Tibial nerve (tissue), 4 donors: ENCODE measurements at regions not wholly inside any gene's neighbourhood (a gene's known extent, or its start where the extent isn't known, plus 50 kb on each side); places are given as distances from the start of the nearest gene placed in this dataset.

Experiments used
- DNase-seq, 2 donors: peaks; one replicate each; pipeline ENCODE4 v3.0.0-alpha.2; 2019; ENCODE audit warnings: low spot score in 2 of 2
- H3K27ac ChIP-seq, 4 donors: fragments of 200-600 bp; sonication (generic) in 3 of 4; one replicate each; pipeline ENCODE4 v1.5.1; 2017 to 2019; ENCODE audit warnings: mild to moderate bottlenecking in 1 of 4
- H3K27me3 ChIP-seq, 2 donors: fragments of 200-600 bp; sonication (generic) in 1 of 2; one replicate each; pipeline versions ENCODE4 v1.5.1 to v1.6.0; 2017 to 2019
- H3K36me3 ChIP-seq, 3 donors: fragments of 200-600 bp; sonication (generic); one replicate each; pipeline ENCODE4 v1.5.1; 2018 to 2019
- H3K4me1 ChIP-seq, 4 donors: fragments of 200-600 bp; sonication (generic) in 3 of 4; one replicate each; pipeline ENCODE4 v1.5.1; 2017 to 2019
- H3K4me3 ChIP-seq, 4 donors: fragments of 200-600 bp; sonication (generic) in 3 of 4; one replicate each; pipeline ENCODE4 v1.5.1; 2017 to 2019; ENCODE audit warnings: mild to moderate bottlenecking in 1 of 4, moderate library complexity in 1 of 4
- H3K9me3 ChIP-seq, 4 donors: fragments of 200-600 bp; sonication (generic) in 3 of 4; one replicate each; pipeline ENCODE4 v1.5.1; 2017 to 2019
- EP300 ChIP-seq, 2 donors: sonication (generic); formaldehyde crosslinking; IDR thresholded peaks; one replicate each; pipeline ENCODE4 v1.6.1; 2017; ENCODE audit warnings: antibody characterized with exemption in 2 of 2, mild to moderate bottlenecking in 1 of 2
- POLR2A ChIP-seq, 2 donors: fragments of 450-650 bp; IDR thresholded peaks; one replicate each; pipeline ENCODE4 v1.6.1; 2017; ENCODE audit warnings: antibody characterized with exemption in 2 of 2, mild to moderate bottlenecking in 2 of 2, moderate library complexity in 2 of 2
- WGBS, 2 donors: methylation state at CpG; one replicate each; pipeline ENCODE4 v1.1.5; 2018; 5-methylcytosine and 5-hydroxymethylcytosine counted together
- TF ChIP-seq, protein P1 (sequence below), 5 experiments: fragments of 200-600 bp in 3 of 5; fragments of 450-650 bp in 2 of 5; sonication (generic) in 3 of 5; IDR thresholded peaks; one replicate each; pipeline ENCODE4 v1.5.1; 2016 to 2019; ENCODE audit warnings: antibody characterized with exemption in 5 of 5, mild to moderate bottlenecking in 3 of 5, moderate library complexity in 2 of 5

- Histone ChIP-seq H3K4me1 (no peaks in the 10 kb centered on the region), H3K27ac (no peak overlapping the region), H3K9me3 (no peaks in the 10 kb centered on the region), H3K4me3 (no peak overlapping the region), H3K36me3 (no peaks in the 10 kb centered on the region), H3K27me3 (no peaks in the 10 kb centered on the region)
- WGBS, 2 donors, result 48 to 59% methylated on average over 3 of the region's 3 CpGs
- TF ChIP-seq POLR2A (IDR thresholded peaks at IDR 0.05) (no peak), EP300 (IDR thresholded peaks at IDR 0.05) (no peak)
- TF ChIP-seq, protein P1, sequence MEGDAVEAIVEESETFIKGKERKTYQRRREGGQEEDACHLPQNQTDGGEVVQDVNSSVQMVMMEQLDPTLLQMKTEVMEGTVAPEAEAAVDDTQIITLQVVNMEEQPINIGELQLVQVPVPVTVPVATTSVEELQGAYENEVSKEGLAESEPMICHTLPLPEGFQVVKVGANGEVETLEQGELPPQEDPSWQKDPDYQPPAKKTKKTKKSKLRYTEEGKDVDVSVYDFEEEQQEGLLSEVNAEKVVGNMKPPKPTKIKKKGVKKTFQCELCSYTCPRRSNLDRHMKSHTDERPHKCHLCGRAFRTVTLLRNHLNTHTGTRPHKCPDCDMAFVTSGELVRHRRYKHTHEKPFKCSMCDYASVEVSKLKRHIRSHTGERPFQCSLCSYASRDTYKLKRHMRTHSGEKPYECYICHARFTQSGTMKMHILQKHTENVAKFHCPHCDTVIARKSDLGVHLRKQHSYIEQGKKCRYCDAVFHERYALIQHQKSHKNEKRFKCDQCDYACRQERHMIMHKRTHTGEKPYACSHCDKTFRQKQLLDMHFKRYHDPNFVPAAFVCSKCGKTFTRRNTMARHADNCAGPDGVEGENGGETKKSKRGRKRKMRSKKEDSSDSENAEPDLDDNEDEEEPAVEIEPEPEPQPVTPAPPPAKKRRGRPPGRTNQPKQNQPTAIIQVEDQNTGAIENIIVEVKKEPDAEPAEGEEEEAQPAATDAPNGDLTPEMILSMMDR (IDR thresholded peaks at IDR 0.05), result no peak
- no peak for DNase-seq
Observed at GRCh38 chr6:51432481-51432880, 613.8 kb downstream of the TFAP2B start.

- 72 to 80% methylated on average over 3 of the region's 3 CpGs for WGBS, 2 donors
- no peaks in the 10 kb centered on the region for H3K27me3 ChIP-seq
- TF ChIP-seq POLR2A (IDR thresholded peaks at IDR 0.05), result no peak
- TF ChIP-seq, protein P1 (IDR thresholded peaks at IDR 0.05), result no peak
- no peak for TF ChIP-seq EP300 (IDR thresholded peaks at IDR 0.05)
Observed at GRCh38 chr6:51450248-51450957, 631.7 kb downstream of the TFAP2B start.

DNA sequence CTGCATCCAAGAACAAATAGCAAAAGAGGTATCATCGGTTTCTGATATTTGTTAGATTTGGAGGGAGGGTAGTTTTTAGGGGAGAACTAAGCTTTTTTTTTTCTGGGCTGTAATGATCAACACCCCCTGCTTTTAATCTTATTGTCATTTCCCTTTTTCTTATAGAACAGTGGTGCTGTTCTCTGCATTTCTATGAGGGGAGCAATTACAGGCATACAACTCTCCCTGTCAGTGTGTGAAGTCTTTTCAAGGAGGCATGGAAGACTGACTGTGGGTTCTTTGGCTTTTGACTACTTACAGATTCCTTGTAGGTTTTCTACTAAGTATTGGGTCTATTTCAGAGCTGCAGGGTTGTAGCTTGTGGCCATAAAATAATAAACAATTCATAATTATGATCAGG is 632.3 kb downstream of the TFAP2B start:
- Histone ChIP-seq H3K27me3 (no peaks in the 10 kb centered on the region), H3K4me3 (no peak overlapping the region), H3K36me3 (no peaks in the 10 kb centered on the region), H3K4me1 (no peaks in the 10 kb centered on the region), H3K27ac (no peak overlapping the region), H3K9me3 (no peaks in the 10 kb centered on the region)
- DNase-seq, result no peak
- no peak for TF ChIP-seq POLR2A (IDR thresholded peaks at IDR 0.05)
- TF ChIP-seq, protein P1 (IDR thresholded peaks at IDR 0.05), result no peak
- no peak for TF ChIP-seq EP300 (IDR thresholded peaks at IDR 0.05)
- 74 to 82% methylated on average over 1 of the region's 1 CpG for WGBS, 2 donors

More at GRCh38 chr6:51450248-51450957, 631.7 kb downstream of the TFAP2B start:
- H3K27ac ChIP-seq, result no peak overlapping the region
- no peak for DNase-seq
- no peaks in the 10 kb centered on the region for H3K4me1 ChIP-seq
- H3K36me3 ChIP-seq, result no peaks in the 10 kb centered on the region
- H3K9me3 ChIP-seq, result no peaks in the 10 kb centered on the region
- no peak overlapping the region for H3K4me3 ChIP-seq

- no peak for DNase-seq
Observed at GRCh38 chr6:51456282-51456681, 631.1 kb downstream of the PKHD1 start.

GRCh38 chr6:51459958-51460357 is 627.5 kb downstream of the PKHD1 start:
- no peaks in the 10 kb centered on the region for H3K9me3 ChIP-seq
- no peak overlapping the region for H3K4me3 ChIP-seq
- DNase-seq, result no peak
- WGBS, 2 donors, result 20 to 22% methylated on average over 2 of the region's 2 CpGs
- H3K4me1 ChIP-seq, result no peaks in the 10 kb centered on the region
- H3K27ac ChIP-seq, result no peak overlapping the region
- H3K27me3 ChIP-seq, result no peaks in the 10 kb centered on the region
- no peaks in the 10 kb centered on the region for H3K36me3 ChIP-seq
- TF ChIP-seq POLR2A (IDR thresholded peaks at IDR 0.05) (no peak), EP300 (IDR thresholded peaks at IDR 0.05) (no peak)
- TF ChIP-seq, protein P1 (IDR thresholded peaks at IDR 0.05), result no peak

More at GRCh38 chr6:51456282-51456681, 631.1 kb downstream of the PKHD1 start:
- Histone ChIP-seq H3K27ac (no peak overlapping the region), H3K4me1 (no peaks in the 10 kb centered on the region), H3K36me3 (no peaks in the 10 kb centered on the region), H3K4me3 (no peak overlapping the region), H3K9me3 (no peaks in the 10 kb centered on the region), H3K27me3 (no peaks in the 10 kb centered on the region)
- TF ChIP-seq, protein P1 (IDR thresholded peaks at IDR 0.05), result no peak
- TF ChIP-seq POLR2A (IDR thresholded peaks at IDR 0.05) (no peak), EP300 (IDR thresholded peaks at IDR 0.05) (no peak)
